ENCODE measurements at regions not wholly inside any gene's neighbourhood (a gene's known extent, or its start where the extent isn't known, plus 50 kb on each side); places are given as distances from the start of the nearest gene placed in this dataset.

DNA sequence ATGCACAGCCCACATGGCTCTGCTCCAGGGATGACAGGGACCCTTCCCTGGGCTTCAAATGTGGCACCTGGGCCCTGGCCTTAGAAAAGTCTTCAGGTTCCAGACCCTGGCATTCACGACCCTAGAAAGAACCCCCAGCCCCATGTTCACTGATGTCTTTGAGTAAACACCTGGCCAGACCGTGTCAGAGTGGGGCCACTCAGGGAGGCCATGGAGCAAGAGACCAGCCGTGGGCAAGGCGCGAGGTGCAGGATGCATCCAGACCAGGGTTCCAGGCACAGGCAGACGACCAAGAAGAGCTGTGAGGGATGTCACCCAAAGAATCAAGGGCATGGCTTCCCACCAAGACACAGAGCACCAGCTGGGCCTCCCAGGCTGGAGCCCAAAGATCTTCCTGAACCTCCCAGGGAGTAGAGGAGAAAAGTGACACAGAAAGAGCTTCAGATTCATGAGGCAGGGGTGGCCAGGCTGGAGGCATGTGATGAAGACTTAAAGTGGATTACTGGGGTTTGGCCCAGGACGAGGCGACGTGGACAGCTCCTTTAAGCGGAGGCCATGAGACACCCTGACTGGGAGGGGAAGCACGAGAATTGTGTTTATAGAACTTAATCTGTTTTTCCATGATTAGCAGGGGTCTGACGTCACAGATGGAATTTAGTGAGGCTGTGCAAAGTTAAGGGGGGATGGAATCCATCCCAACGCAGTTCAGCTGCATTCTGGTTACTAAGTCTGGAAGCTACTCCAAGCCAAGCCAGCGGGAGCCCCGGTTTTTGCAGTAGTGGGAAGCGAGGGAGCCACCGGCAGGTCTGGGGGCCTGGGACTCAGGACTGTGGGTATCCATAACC is 61.6 kb downstream of the ARL6IP4 start:
- H4K5ac ChIP-seq (ENCODE audit: insufficient read length, low read depth, low read length) = no peak overlapping the region
- no peak overlapping the region for H2AK5ac ChIP-seq (ENCODE audit: insufficient read length, low read length)
- H3T11ph ChIP-seq (ENCODE audit: low read length) = no peak overlapping the region
- no peak overlapping the region for H2BK15ac ChIP-seq (ENCODE audit: low read depth, low read length)
- Mint-ChIP-seq H3K4me3 (no peak overlapping the region), H3K27ac (peak overlapping the region in 1 of 3 experiments; percentile 66; a peak in 2 of 7 replicates), H3K9me3 (no peaks in the 10 kb centered on the region; a peak in 1 of 5 replicates), H3K4me1 (no peaks in the 10 kb centered on the region; a peak in 1 of 4 replicates), H3K36me3 (ENCODE audit: insufficient read depth in 1 of 3, low read depth in 3 of 3) (no peaks in the 10 kb centered on the region), H3K27me3 (ENCODE audit: low read depth) (peaks cover 13% of the 10 kb centered on the region)
- DNase-seq = no peak
- H2BK12ac ChIP-seq (ENCODE audit: insufficient read length, low read depth, low read length) = no peak overlapping the region
- no peak overlapping the region for H3K14ac ChIP-seq (ENCODE audit: insufficient read depth, low read length)
- no peaks in the 10 kb centered on the region for H3K79me2 ChIP-seq (ENCODE audit: insufficient read depth, low read length)
- H2BK120ac ChIP-seq (ENCODE audit: low read depth, low read length, poor library complexity, severe bottlenecking) = no peak overlapping the region
- H3K56ac ChIP-seq (ENCODE audit: insufficient read length, low read depth, low read length) = no peak overlapping the region
- H2BK5ac ChIP-seq (ENCODE audit: insufficient read length, low read length) = no peak overlapping the region
- WGBS (ENCODE audit: extremely low coverage, insufficient read length, low lambda C conversion rate) = no CpG with 5 or more reads among the region's 17 CpGs
- no peak overlapping the region for H2AFZ ChIP-seq (ENCODE audit: low read length)
- H3K18ac ChIP-seq (ENCODE audit: insufficient read length, low read depth, low read length) = no peak overlapping the region
- no peaks in the 10 kb centered on the region for H3K9me3 ChIP-seq (ENCODE audit: control insufficient read depth, low read depth, low read length)
- no peak overlapping the region for H3K23ac ChIP-seq (ENCODE audit: insufficient read length, low read depth, low read length)
- no peak overlapping the region for H4K8ac ChIP-seq (replicated peaks; ENCODE audit: insufficient read length, low read depth, low read length)
- H3K23me2 ChIP-seq (ENCODE audit: insufficient read length, low read depth, low read length, poor library complexity, severe bottlenecking) = no peaks in the 10 kb centered on the region
- no peak overlapping the region for H2BK20ac ChIP-seq (ENCODE audit: low read depth, low read length, poor library complexity, severe bottlenecking)
- no peaks in the 10 kb centered on the region for H3K27me3 ChIP-seq (ENCODE audit: insufficient read depth, low read length)
- no peak overlapping the region for H3K27ac ChIP-seq (ENCODE audit: insufficient read length, low read depth, low read length)
- H3K9ac ChIP-seq (ENCODE audit: extremely low read depth, insufficient read length, low read length) = no peak overlapping the region
- TF ChIP-seq, protein P1, sequence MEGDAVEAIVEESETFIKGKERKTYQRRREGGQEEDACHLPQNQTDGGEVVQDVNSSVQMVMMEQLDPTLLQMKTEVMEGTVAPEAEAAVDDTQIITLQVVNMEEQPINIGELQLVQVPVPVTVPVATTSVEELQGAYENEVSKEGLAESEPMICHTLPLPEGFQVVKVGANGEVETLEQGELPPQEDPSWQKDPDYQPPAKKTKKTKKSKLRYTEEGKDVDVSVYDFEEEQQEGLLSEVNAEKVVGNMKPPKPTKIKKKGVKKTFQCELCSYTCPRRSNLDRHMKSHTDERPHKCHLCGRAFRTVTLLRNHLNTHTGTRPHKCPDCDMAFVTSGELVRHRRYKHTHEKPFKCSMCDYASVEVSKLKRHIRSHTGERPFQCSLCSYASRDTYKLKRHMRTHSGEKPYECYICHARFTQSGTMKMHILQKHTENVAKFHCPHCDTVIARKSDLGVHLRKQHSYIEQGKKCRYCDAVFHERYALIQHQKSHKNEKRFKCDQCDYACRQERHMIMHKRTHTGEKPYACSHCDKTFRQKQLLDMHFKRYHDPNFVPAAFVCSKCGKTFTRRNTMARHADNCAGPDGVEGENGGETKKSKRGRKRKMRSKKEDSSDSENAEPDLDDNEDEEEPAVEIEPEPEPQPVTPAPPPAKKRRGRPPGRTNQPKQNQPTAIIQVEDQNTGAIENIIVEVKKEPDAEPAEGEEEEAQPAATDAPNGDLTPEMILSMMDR (conservative IDR thresholded peaks at IDR 0.05) = no peak
- no peaks in the 10 kb centered on the region for H3K79me1 ChIP-seq (ENCODE audit: insufficient read depth, low read depth, low read length, poor library complexity, severe bottlenecking)
- H3K4ac ChIP-seq (ENCODE audit: low read depth, low read length) = no peak overlapping the region
- H4K91ac ChIP-seq (ENCODE audit: insufficient read length, low read depth, low read length) = no peak overlapping the region
- no peaks in the 10 kb centered on the region for H4K20me1 ChIP-seq (ENCODE audit: control insufficient read depth, insufficient read depth, insufficient read length)
- H3K4me1 ChIP-seq (ENCODE audit: insufficient read depth, low read length) = no peaks in the 10 kb centered on the region
- H3K4me2 ChIP-seq (ENCODE audit: insufficient read depth, insufficient read length, low read length) = no peak overlapping the region
